ENCODE measurements at regions not wholly inside any gene's neighbourhood (a gene's known extent, or its start where the extent isn't known, plus 50 kb on each side); places are given as distances from the start of the nearest gene placed in this dataset.

GRCh38 chr20:61173961-61174725, 77.9 kb upstream of the CDH4 start:
- no TSS peak for BruUV-seq (replicated peaks)
- Histone ChIP-seq H3K9me3 (ENCODE audit: control insufficient read depth, insufficient read depth, low read depth, low read length) (no peaks in the 10 kb centered on the region), H3K27ac (ENCODE audit: low read length) (no peak overlapping the region), H3K4me1 (ENCODE audit: control insufficient read depth, insufficient read depth, low read length) (no peaks in the 10 kb centered on the region), H3K36me3 (ENCODE audit: control insufficient read depth, insufficient read depth, low read length) (no peaks in the 10 kb centered on the region), H3K27me3 (ENCODE audit: control insufficient read depth, insufficient read depth, low read length) (peaks cover 5% of the 10 kb centered on the region; the same call in 1 of the 2 replicates), H3K4me3 (ENCODE audit: low read depth in 2 of 2, low read length in 2 of 2) (no peak overlapping the region)
- CTCF ChIA-PET = no interaction called here
- ATAC-seq = no peak
- no peak for DNase-seq (ENCODE audit: low read depth, low spot score)
- intact Hi-C loops (cut with micrococcal nuclease; ENCODE audit: unreplicated experiment) = no loop called here
- POLR2A ChIA-PET = no interaction called here
- in situ Hi-C loops (cut with HindIII; ENCODE audit: low pct_unique_long_range_greater_than_20kb, low sequenced_read_pairs) = no loop called here
- no peak for TF ChIP-seq REST (IDR thresholded peaks at IDR 0.05; ENCODE audit: insufficient read depth in 1 of 2, low read depth in 2 of 2, low read length in 1 of 2)
- no peak for TF ChIP-seq TCF7L2 (IDR thresholded peaks at IDR 0.05; ENCODE audit: low read depth, low read length)
- TF ChIP-seq SIN3A (IDR thresholded peaks at IDR 0.05; ENCODE audit: borderline replicate concordance, insufficient read depth, low read depth, low read length) = no peak
- TF ChIP-seq CTCF (IDR thresholded peaks at IDR 0.05) = no peak
- TF ChIP-seq POLR2AphosphoS5 (IDR thresholded peaks at IDR 0.05; ENCODE audit: low read depth, low read length) = no peak

GRCh38 chr20:61176874-61177273, 75.2 kb upstream of the CDH4 start:
- H3K4me3 ChIP-seq (ENCODE audit: low read depth in 2 of 2, low read length in 2 of 2) = no peak overlapping the region
- ChIA-PET POLR2A (no interaction called here), CTCF (no interaction called here)
- H3K4me1 ChIP-seq (ENCODE audit: control insufficient read depth, insufficient read depth, low read length) = no peaks in the 10 kb centered on the region
- no TSS peak for BruUV-seq (replicated peaks)
- DNase-seq (ENCODE audit: low read depth, low spot score) (no peak), ATAC-seq (no peak)
- H3K27ac ChIP-seq (ENCODE audit: low read length) = no peak overlapping the region
- H3K36me3 ChIP-seq (ENCODE audit: control insufficient read depth, insufficient read depth, low read length) = no peaks in the 10 kb centered on the region
- intact Hi-C loops (cut with micrococcal nuclease; ENCODE audit: unreplicated experiment) (no loop called here), in situ Hi-C loops (cut with HindIII; ENCODE audit: low pct_unique_long_range_greater_than_20kb, low sequenced_read_pairs) (no loop called here)
- no peaks in the 10 kb centered on the region for H3K9me3 ChIP-seq (ENCODE audit: control insufficient read depth, insufficient read depth, low read depth, low read length)
- peaks cover 5% of the 10 kb centered on the region for H3K27me3 ChIP-seq (ENCODE audit: control insufficient read depth, insufficient read depth, low read length)
- TF ChIP-seq REST (IDR thresholded peaks at IDR 0.05; ENCODE audit: insufficient read depth in 1 of 2, low read depth in 2 of 2, low read length in 1 of 2) (no peak), CTCF (IDR thresholded peaks at IDR 0.05) (no peak), POLR2AphosphoS5 (IDR thresholded peaks at IDR 0.05; ENCODE audit: low read depth, low read length) (no peak), SIN3A (IDR thresholded peaks at IDR 0.05; ENCODE audit: borderline replicate concordance, insufficient read depth, low read depth, low read length) (no peak), TCF7L2 (IDR thresholded peaks at IDR 0.05; ENCODE audit: low read depth, low read length) (no peak)

Data from Panc1 (cell line).